HEK293T (cell line): ENCODE measurements at regions not wholly inside any gene's neighbourhood (a gene's known extent, or its start where the extent isn't known, plus 50 kb on each side); places are given as distances from the start of the nearest gene placed in this dataset.

Experiments used
- ARNT ChIP-seq: fragments of 450-650 bp; IDR thresholded peaks from 2 replicates; pipeline ENCODE4 v1.6.1; 2017; ENCODE audit warnings: mild to moderate bottlenecking
- BHLHE40 ChIP-seq: fragments of 450-650 bp; IDR thresholded peaks from 2 replicates; pipeline ENCODE4 v1.6.1; 2016; ENCODE audit warnings: mild to moderate bottlenecking, moderate library complexity, borderline replicate concordance
- ELF4 ChIP-seq: fragments of 450-650 bp; IDR thresholded peaks from 2 replicates; pipeline ENCODE4 v1.6.1; 2017; ENCODE audit warnings: antibody characterized with exemption
- FOXA1 ChIP-seq: fragments of 450-650 bp; IDR thresholded peaks from 2 replicates; pipeline ENCODE4 v1.6.1; 2016; ENCODE audit warnings: mild to moderate bottlenecking
- FOXM1 ChIP-seq: fragments of 450-650 bp; IDR thresholded peaks from 2 replicates; pipeline ENCODE4 v1.6.1; 2017; ENCODE audit warnings: mild to moderate bottlenecking, borderline replicate concordance
- HDGF ChIP-seq: fragments of 450-650 bp; IDR thresholded peaks from 2 replicates; pipeline ENCODE4 v1.6.1; 2017; ENCODE audit warnings: antibody characterized with exemption, borderline replicate concordance
- L3MBTL2 ChIP-seq: fragments of 450-650 bp; conservative IDR thresholded peaks from 2 replicates; pipeline ENCODE4 v1.6.1; 2016; ENCODE audit warnings: mild to moderate bottlenecking
- LEF1 ChIP-seq: fragments of 450-650 bp; IDR thresholded peaks from 2 replicates; pipeline ENCODE4 v1.6.1; 2017; ENCODE audit warnings: mild to moderate bottlenecking, borderline replicate concordance
- NFRKB ChIP-seq: fragments of 450-650 bp; IDR thresholded peaks from 2 replicates; pipeline ENCODE4 v1.6.1; 2016; ENCODE audit warnings: mild to moderate bottlenecking, moderate library complexity
- SP1 ChIP-seq: fragments of 450-650 bp; IDR thresholded peaks from 2 replicates; pipeline ENCODE4 v1.6.1; 2017
- SUZ12 ChIP-seq: fragments of 450-650 bp; IDR thresholded peaks from 2 replicates; pipeline ENCODE4 v1.6.1; 2016; ENCODE audit warnings: mild to moderate bottlenecking
- ZNF384 ChIP-seq: fragments of 450-650 bp; IDR thresholded peaks from 2 replicates; pipeline ENCODE4 v1.6.1; 2016
- TF ChIP-seq, protein P1 (sequence below): fragments of 450-650 bp; IDR thresholded peaks from 2 replicates; pipeline ENCODE4 v1.6.1; 2016

DNA sequence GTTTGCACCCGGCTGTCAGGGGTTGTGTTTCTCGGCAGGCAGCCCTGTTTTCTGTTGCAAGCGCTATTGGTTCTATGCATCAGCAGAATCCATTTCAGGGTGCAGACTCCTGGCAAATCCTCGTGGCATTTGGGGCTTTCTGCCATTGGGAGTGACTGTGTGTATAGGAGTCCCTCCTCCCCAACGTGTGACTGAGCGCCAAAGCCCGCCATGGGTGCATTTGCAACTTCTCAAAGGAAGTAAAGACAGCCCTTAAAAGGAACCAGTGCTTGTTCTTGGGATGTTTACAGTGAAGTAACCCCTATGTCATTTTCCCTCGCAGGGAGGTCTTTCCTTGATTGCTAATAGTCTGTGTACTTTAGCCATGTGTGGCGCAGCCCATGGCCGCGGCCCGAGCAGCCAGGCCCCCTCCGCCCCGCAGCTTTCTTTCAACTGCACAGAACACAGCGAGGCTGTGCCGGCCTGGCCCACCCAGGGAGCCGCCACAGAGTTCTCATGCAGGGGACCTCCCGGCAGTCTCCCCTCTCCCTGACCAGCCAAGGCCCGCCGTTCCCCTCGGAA is 175.6 kb downstream of the HSD17B3 start:
- no peak for TF ChIP-seq NFRKB
- no peak for TF ChIP-seq ZNF384
- TF ChIP-seq LEF1, result no peak
- no peak for TF ChIP-seq HDGF
- TF ChIP-seq, protein P1, sequence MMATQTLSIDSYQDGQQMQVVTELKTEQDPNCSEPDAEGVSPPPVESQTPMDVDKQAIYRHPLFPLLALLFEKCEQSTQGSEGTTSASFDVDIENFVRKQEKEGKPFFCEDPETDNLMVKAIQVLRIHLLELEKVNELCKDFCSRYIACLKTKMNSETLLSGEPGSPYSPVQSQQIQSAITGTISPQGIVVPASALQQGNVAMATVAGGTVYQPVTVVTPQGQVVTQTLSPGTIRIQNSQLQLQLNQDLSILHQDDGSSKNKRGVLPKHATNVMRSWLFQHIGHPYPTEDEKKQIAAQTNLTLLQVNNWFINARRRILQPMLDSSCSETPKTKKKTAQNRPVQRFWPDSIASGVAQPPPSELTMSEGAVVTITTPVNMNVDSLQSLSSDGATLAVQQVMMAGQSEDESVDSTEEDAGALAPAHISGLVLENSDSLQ, result no peak
- no peak for TF ChIP-seq SUZ12
- no peak for TF ChIP-seq FOXA1
- no peak for TF ChIP-seq FOXM1
- no peak for TF ChIP-seq ARNT
- TF ChIP-seq BHLHE40, result no peak
- no peak for TF ChIP-seq SP1
- no peak for TF ChIP-seq L3MBTL2
- TF ChIP-seq ELF4, result no peak
